CD14-positive monocyte (primary cell): ENCODE measurements at regions not wholly inside any gene's neighbourhood (a gene's known extent, or its start where the extent isn't known, plus 50 kb on each side); places are given as distances from the start of the nearest gene placed in this dataset.
"Not testable (repeated sequence)": the region's sequence is repeated elsewhere in the genome, so short reads cannot be mapped to it uniquely, and the experiment has no call there.

Experiments used
- DNase-seq, 3 donors: peaks; one replicate each; pipeline ENCODE4 v3.0.0-alpha.2; 2011 to 2022
- H2AFZ ChIP-seq: 2 replicates; pipeline ENCODE4 v1.6.0; 2012; ENCODE audit warnings: mild to moderate bottlenecking, low read depth, low read length, inconsistent platforms; ENCODE audit not compliant: insufficient read depth, poor library complexity, severe bottlenecking
- H3K27ac ChIP-seq, 2 donors: 1 replicate in 1 of 2; 2 replicates in 1 of 2; pipeline ENCODE4 v1.5.1; 2012 to 2013; ENCODE audit warnings: low read length in 2 of 2, control low read depth in 1 of 2, inconsistent platforms in 1 of 2, low read depth in 1 of 2, mild to moderate bottlenecking in 1 of 2
- H3K27me3 ChIP-seq, 2 donors: one replicate each; pipeline versions ENCODE4 v1.6.0 to v1.6.1; 2011 to 2013; ENCODE audit warnings: low read length in 2 of 2; ENCODE audit not compliant: control insufficient read depth in 2 of 2, insufficient read depth in 2 of 2
- H3K36me3 ChIP-seq, 2 donors: replicated peaks in 1 of 2; 1 replicate in 1 of 2; 2 replicates in 1 of 2; pipeline versions ENCODE4 v1.5.1 to v1.6.1; 2012 to 2013; ENCODE audit warnings: low read length in 2 of 2, control low read depth in 1 of 2, inconsistent platforms in 1 of 2, mild to moderate bottlenecking in 1 of 2; ENCODE audit not compliant: insufficient read depth in 2 of 2, control insufficient read depth in 1 of 2
- H3K4me1 ChIP-seq, 2 donors: 1 replicate in 1 of 2; 2 replicates in 1 of 2; pipeline versions ENCODE4 v1.5.1 to v1.6.1; 2012 to 2013; ENCODE audit warnings: low read length in 2 of 2, control low read depth in 1 of 2, inconsistent platforms in 1 of 2, mild to moderate bottlenecking in 1 of 2, moderate library complexity in 1 of 2; ENCODE audit not compliant: insufficient read depth in 2 of 2, control insufficient read depth in 1 of 2
- H3K4me2 ChIP-seq: replicated peaks from 2 replicates; pipeline ENCODE3; 2012; ENCODE audit warnings: low read length, moderate library complexity, mild to moderate bottlenecking; ENCODE audit not compliant: poor library complexity, severe bottlenecking; ENCODE audit errors: extremely low read depth
- H3K4me3 ChIP-seq, 3 experiments: fragments of 200-600 bp in 1 of 3; sonication (generic) in 1 of 3; replicated peaks in 1 of 3; 1 replicate in 2 of 3; 2 replicates in 1 of 3; pipeline ENCODE4 v1.5.1; 2011 to 2013; ENCODE audit warnings: low read length in 3 of 3, mild to moderate bottlenecking in 3 of 3, control low read depth in 2 of 3, low read depth in 2 of 3, inconsistent platforms in 1 of 3, moderate library complexity in 1 of 3
- H3K79me2 ChIP-seq: 2 replicates; pipeline ENCODE4 v1.6.0; 2012; ENCODE audit warnings: mild to moderate bottlenecking, control low read depth, inconsistent platforms, low read length, moderate library complexity; ENCODE audit not compliant: insufficient read depth
- H3K9ac ChIP-seq: 2 replicates; pipeline ENCODE4 v1.6.0; 2017; ENCODE audit warnings: low read length, mild to moderate bottlenecking; ENCODE audit not compliant: insufficient read depth, poor library complexity, severe bottlenecking
- H3K9me3 ChIP-seq, 2 donors: replicated peaks in 1 of 2; 1 replicate in 1 of 2; 2 replicates in 1 of 2; pipeline versions ENCODE4 v1.5.1 to v1.6.1; 2012 to 2013; ENCODE audit warnings: low read length in 2 of 2, control low read depth in 1 of 2; ENCODE audit not compliant: control insufficient read depth in 1 of 2, insufficient read depth in 1 of 2
- H4K20me1 ChIP-seq: 2 replicates; pipeline ENCODE4 v1.6.0; 2012; ENCODE audit warnings: mild to moderate bottlenecking, low read length, control low read depth, moderate library complexity; ENCODE audit not compliant: insufficient read depth
- H3K27ac Mint-ChIP-seq, 7 donors: one replicate each; pipeline ENCODE4 v1.8.0; 2020; ENCODE audit warnings: mild to moderate bottlenecking in 7 of 7, mixed read lengths in 7 of 7, moderate library complexity in 6 of 7, inconsistent platforms in 2 of 7
- H3K27me3 Mint-ChIP-seq, 3 donors: one replicate each; pipeline ENCODE4 v1.8.0; 2021 to 2022; ENCODE audit warnings: low read depth in 3 of 3, mild to moderate bottlenecking in 3 of 3, mixed read lengths in 3 of 3, moderate library complexity in 3 of 3, inconsistent platforms in 1 of 3
- H3K36me3 Mint-ChIP-seq, 2 donors: one replicate each; pipeline ENCODE4 v1.8.0; 2020; ENCODE audit warnings: mixed read lengths in 2 of 2, inconsistent platforms in 1 of 2, mild to moderate bottlenecking in 1 of 2
- H3K4me1 Mint-ChIP-seq: one replicate; pipeline ENCODE4 v1.8.0; 2020; ENCODE audit warnings: mild to moderate bottlenecking, mixed read lengths
- H3K4me3 Mint-ChIP-seq, 2 donors: one replicate each; pipeline ENCODE4 v1.8.0; 2020; ENCODE audit warnings: mild to moderate bottlenecking in 2 of 2, mixed read lengths in 2 of 2, moderate library complexity in 1 of 2
- H3K9me3 Mint-ChIP-seq, 7 donors: one replicate each; pipeline ENCODE4 v1.8.0; 2020 to 2022; ENCODE audit warnings: mixed read lengths in 7 of 7, mild to moderate bottlenecking in 6 of 7, moderate library complexity in 6 of 7, inconsistent platforms in 2 of 7
- WGBS: methylation state at CpG from one replicate; pipeline ENCODE4 v1.1.5; 2013; ENCODE audit warnings: missing lambda C conversion rate; ENCODE audit not compliant: insufficient coverage; 5-methylcytosine and 5-hydroxymethylcytosine counted together
- intact Hi-C, 2 donors: fragments of 100-400 bp; cut with micrococcal nuclease; formaldehyde crosslinking; loops; one replicate each; pipeline versions ENCODE4 v1.15.0 to v1.15.1; 2023

GRCh38 chr20:53864765-53865683 lies 205.4 kb downstream of the BCAS1 start:
- 100% methylated on average over 4 of the region's 13 CpGs for WGBS
- not testable (repeated sequence) for H3K4me3 Mint-ChIP-seq, DNase-seq, H3K9me3 ChIP-seq, H3K9me3 Mint-ChIP-seq, H3K27me3 ChIP-seq, H3K36me3 ChIP-seq, H3K36me3 Mint-ChIP-seq, H3K79me2 ChIP-seq, H4K20me1 ChIP-seq, H3K4me2 ChIP-seq, H3K27me3 Mint-ChIP-seq
- Histone ChIP-seq H3K27ac (peak overlapping the region in 1 of 2 donors; percentile 83), H3K9ac (peak overlapping the region; percentile 32), H3K4me1 (peaks cover 30 to 40% of the 10 kb centered on the region in 2 donors), H2AFZ (peak overlapping the region; percentile 70), H3K4me3 (peak overlapping the region in 1 of 3 experiments; percentile 53)
- H3K27ac Mint-ChIP-seq, result peak overlapping the region in 6 of 7 donors; percentile 75 to 87 (median 82)
- peaks cover 35% of the 10 kb centered on the region for H3K4me1 Mint-ChIP-seq
- intact Hi-C loops, result loop anchor here in 1 of 2 donors (5.0 kb wide), 1 partner anchor 38 kb away; no protein-coding TSS in a partner anchor

GRCh38 chr20:53863923-53864641 lies 206.3 kb downstream of the BCAS1 start:
- intact Hi-C loops, H3K9me3 Mint-ChIP-seq, H3K36me3 Mint-ChIP-seq, H3K27ac Mint-ChIP-seq, H3K27me3 Mint-ChIP-seq, H4K20me1 ChIP-seq, H3K27ac ChIP-seq, H3K36me3 ChIP-seq, H2AFZ ChIP-seq, DNase-seq, H3K4me3 Mint-ChIP-seq, H3K27me3 ChIP-seq, H3K9ac ChIP-seq, H3K4me3 ChIP-seq, H3K79me2 ChIP-seq, H3K4me2 ChIP-seq, H3K9me3 ChIP-seq: not testable (repeated sequence)
- peaks cover 24 to 37% of the 10 kb centered on the region in 2 donors for H3K4me1 ChIP-seq
- peaks cover 33% of the 10 kb centered on the region for H3K4me1 Mint-ChIP-seq
- WGBS, result 80% methylated on average over 3 of the region's 10 CpGs

- DNase-seq, H3K36me3 Mint-ChIP-seq, H3K4me3 ChIP-seq, H3K9me3 Mint-ChIP-seq, H4K20me1 ChIP-seq, H3K27ac ChIP-seq, H2AFZ ChIP-seq, H3K27me3 Mint-ChIP-seq, H3K4me3 Mint-ChIP-seq, intact Hi-C loops, H3K9me3 ChIP-seq, H3K4me2 ChIP-seq, H3K27me3 ChIP-seq, H3K36me3 ChIP-seq, H3K9ac ChIP-seq, H3K79me2 ChIP-seq, H3K27ac Mint-ChIP-seq: not testable (repeated sequence)
- WGBS, result 100% methylated on average over 2 of the region's 3 CpGs
- peaks cover 24 to 37% of the 10 kb centered on the region in 2 donors for H3K4me1 ChIP-seq
- H3K4me1 Mint-ChIP-seq, result peaks cover 33% of the 10 kb centered on the region
Measured at GRCh38 chr20:53863535-53863922, 206.9 kb downstream of the BCAS1 start.

- H3K36me3 ChIP-seq, H3K27ac ChIP-seq, H4K20me1 ChIP-seq, H3K4me2 ChIP-seq, H3K9me3 ChIP-seq, H3K4me3 Mint-ChIP-seq, H3K9me3 Mint-ChIP-seq, H3K79me2 ChIP-seq, H2AFZ ChIP-seq, H3K9ac ChIP-seq, DNase-seq, H3K4me3 ChIP-seq, H3K27me3 Mint-ChIP-seq, H3K36me3 Mint-ChIP-seq, intact Hi-C loops, H3K27ac Mint-ChIP-seq, H3K27me3 ChIP-seq: not testable (repeated sequence)
- peaks cover 33% of the 10 kb centered on the region for H3K4me1 Mint-ChIP-seq
- no CpG with 5 or more reads among the region's 5 CpGs for WGBS
- peaks cover 24 to 37% of the 10 kb centered on the region in 2 donors for H3K4me1 ChIP-seq
Measured at GRCh38 chr20:53863039-53863438, 207.4 kb downstream of the BCAS1 start.
